NB4 (cell line): ENCODE measurements at regions not wholly inside any gene's neighbourhood (a gene's known extent, or its start where the extent isn't known, plus 50 kb on each side); places are given as distances from the start of the nearest gene placed in this dataset.

Experiments
- DNase-seq: peaks from one replicate; pipeline ENCODE4 v3.0.0; 2010; ENCODE audit warnings: low read depth
- H3K4me3 ChIP-seq: one replicate; pipeline ENCODE4 v1.5.1; 2011; ENCODE audit warnings: mild to moderate bottlenecking, low read depth, low read length, moderate library complexity
- MYC ChIP-seq: IDR thresholded peaks from 2 replicates; pipeline ENCODE4 v1.6.1; 2011; ENCODE audit warnings: low read depth, low read length
- POLR2A ChIP-seq: IDR thresholded peaks from 2 replicates; pipeline ENCODE4 v1.6.1; 2011; ENCODE audit warnings: mild to moderate bottlenecking; ENCODE audit not compliant: insufficient read length; ENCODE audit errors: extremely low read depth
- TF ChIP-seq, protein P1 (sequence below): IDR thresholded peaks from one replicate; pipeline ENCODE4 v1.5.1; 2012; ENCODE audit warnings: low read depth, low read length
- TF ChIP-seq, protein P2 (sequence below): IDR thresholded peaks from 2 replicates; pipeline ENCODE4 v1.6.1; 2011; ENCODE audit warnings: low read depth, low read length

DNA sequence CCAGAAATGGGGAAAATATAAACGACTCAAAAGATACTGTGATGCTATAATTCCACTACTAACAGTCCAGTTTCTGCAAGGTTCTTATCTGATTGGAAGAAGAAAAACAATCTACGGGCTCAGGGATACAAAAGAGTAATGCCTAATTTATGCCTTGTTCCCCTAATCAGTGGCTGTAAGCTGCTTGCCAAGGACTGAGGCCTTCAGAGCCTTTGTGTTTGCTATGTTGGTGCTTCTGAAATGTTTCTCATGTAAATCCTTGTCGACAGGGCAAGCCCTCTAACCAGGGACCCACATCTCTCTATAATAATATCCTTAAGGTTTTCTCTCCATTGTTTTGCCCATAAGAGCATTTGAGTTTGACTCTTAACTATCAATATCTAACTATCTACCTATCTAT, 89.7 kb upstream of the CLDN10 start:
- H3K4me3 ChIP-seq = no peak overlapping the region
- no peak for DNase-seq
- no peak for TF ChIP-seq MYC
- TF ChIP-seq, protein P1, sequence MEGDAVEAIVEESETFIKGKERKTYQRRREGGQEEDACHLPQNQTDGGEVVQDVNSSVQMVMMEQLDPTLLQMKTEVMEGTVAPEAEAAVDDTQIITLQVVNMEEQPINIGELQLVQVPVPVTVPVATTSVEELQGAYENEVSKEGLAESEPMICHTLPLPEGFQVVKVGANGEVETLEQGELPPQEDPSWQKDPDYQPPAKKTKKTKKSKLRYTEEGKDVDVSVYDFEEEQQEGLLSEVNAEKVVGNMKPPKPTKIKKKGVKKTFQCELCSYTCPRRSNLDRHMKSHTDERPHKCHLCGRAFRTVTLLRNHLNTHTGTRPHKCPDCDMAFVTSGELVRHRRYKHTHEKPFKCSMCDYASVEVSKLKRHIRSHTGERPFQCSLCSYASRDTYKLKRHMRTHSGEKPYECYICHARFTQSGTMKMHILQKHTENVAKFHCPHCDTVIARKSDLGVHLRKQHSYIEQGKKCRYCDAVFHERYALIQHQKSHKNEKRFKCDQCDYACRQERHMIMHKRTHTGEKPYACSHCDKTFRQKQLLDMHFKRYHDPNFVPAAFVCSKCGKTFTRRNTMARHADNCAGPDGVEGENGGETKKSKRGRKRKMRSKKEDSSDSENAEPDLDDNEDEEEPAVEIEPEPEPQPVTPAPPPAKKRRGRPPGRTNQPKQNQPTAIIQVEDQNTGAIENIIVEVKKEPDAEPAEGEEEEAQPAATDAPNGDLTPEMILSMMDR = no peak
- TF ChIP-seq POLR2A = no peak
- TF ChIP-seq, protein P2, sequence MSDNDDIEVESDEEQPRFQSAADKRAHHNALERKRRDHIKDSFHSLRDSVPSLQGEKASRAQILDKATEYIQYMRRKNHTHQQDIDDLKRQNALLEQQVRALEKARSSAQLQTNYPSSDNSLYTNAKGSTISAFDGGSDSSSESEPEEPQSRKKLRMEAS = no peak

DNA sequence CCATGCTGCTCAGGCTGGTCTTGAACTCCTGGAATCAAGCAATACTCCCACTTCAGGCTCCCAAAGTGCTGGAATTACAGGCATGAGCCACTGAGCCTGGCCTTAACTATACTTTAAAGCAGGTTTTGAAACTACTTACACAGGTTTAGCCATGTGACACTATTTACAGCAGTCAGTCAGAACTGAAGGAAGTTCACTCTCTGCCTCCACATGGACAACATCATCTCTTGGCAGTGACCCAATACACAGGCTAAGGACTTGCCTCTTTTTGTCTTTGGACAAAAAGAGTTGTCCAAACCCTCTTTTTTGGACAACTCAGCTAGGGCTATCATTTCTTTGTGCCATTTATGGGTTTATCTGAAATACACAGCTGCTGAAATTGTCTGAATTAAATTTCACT, 89.0 kb upstream of the CLDN10 start:
- no peak overlapping the region for H3K4me3 ChIP-seq
- DNase-seq = no peak
- TF ChIP-seq, protein P1 = no peak
- no peak for TF ChIP-seq POLR2A
- TF ChIP-seq, protein P2 = no peak
- no peak for TF ChIP-seq MYC

DNA sequence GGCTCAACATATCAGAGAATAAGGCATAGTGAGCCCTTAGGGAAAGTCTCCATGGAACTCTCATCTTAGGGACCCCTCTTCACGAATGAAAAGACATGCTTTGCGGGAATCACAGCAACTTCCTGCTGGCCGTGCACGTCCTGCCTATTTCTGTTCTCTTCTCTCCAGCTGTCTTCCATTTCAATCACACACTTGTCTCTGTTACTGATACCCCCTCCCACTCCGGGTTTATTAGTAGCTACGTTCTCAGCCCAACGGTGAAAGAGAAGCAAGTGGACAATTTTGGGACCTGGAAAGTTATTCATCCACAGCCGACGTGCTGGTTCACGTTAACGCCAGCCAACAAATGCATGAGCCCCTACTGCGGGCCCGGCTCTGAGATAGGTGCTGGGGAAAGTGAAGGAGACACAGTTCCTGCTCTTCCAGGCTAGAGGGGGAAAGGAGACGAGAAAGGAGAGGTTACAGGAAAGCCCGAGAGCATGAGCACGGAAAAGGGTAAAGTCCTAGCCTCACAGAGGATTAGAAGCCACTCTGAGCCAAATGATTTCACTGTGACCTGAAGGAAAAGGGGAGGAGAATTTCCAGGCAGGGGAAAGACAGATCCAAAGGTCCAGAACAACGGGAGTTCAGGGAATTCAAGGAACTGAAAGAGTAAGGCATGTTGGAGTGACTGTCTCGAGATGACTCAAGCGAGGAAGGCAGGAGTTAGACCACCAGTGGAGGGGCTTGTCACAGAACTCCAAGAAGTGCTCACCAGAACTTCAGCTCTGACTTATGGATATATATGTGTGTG, 81.8 kb upstream of the CLDN10 start:
- DNase-seq = no peak
- H3K4me3 ChIP-seq = no peak overlapping the region
- TF ChIP-seq POLR2A = no peak
- TF ChIP-seq, protein P1 = no peak
- TF ChIP-seq, protein P2 = no peak
- no peak for TF ChIP-seq MYC

GRCh38 chr13:95471960-95472359, 80.6 kb upstream of the CLDN10 start:
- no peak for DNase-seq
- no peak overlapping the region for H3K4me3 ChIP-seq
- TF ChIP-seq, protein P1 = no peak
- TF ChIP-seq, protein P2 = no peak
- no peak for TF ChIP-seq POLR2A
- no peak for TF ChIP-seq MYC

GRCh38 chr13:95474992-95475391, 77.5 kb upstream of the CLDN10 start:
- TF ChIP-seq, protein P1 = no peak
- TF ChIP-seq POLR2A (no peak), MYC (no peak)
- TF ChIP-seq, protein P2 = no peak

More at GRCh38 chr13:95474992-95475391, 77.5 kb upstream of the CLDN10 start:
- no peak overlapping the region for H3K4me3 ChIP-seq
- no peak for DNase-seq
